GM12864 (cell line): ENCODE measurements at regions not wholly inside any gene's neighbourhood (a gene's known extent, or its start where the extent isn't known, plus 50 kb on each side); places are given as distances from the start of the nearest gene placed in this dataset.

Experiments
- DNase-seq: peaks from one replicate; pipeline ENCODE4 v3.0.0-alpha.2; 2011; ENCODE audit warnings: low read depth
- H3K4me3 ChIP-seq: 2 replicates; pipeline ENCODE4 v1.5.1; 2011; ENCODE audit warnings: mild to moderate bottlenecking, low read depth, low read length, control low read depth
- CTCF ChIP-seq: IDR thresholded peaks from 2 replicates; pipeline ENCODE4 v1.5.1; 2011; ENCODE audit warnings: low read depth, mild to moderate bottlenecking, moderate library complexity, low read length, control low read depth, inconsistent platforms; ENCODE audit errors: missing control alignments

GRCh38 chr10:63077800-63078199 lies 55.3 kb upstream of the NRBF2 start:
- DNase-seq: no peak
- no peak for TF ChIP-seq CTCF
- no peak overlapping the region for H3K4me3 ChIP-seq

- DNase-seq: no peak
- no peak overlapping the region for H3K4me3 ChIP-seq
- no peak for TF ChIP-seq CTCF
These were observed 60.2 kb upstream of the NRBF2 start for GRCh38 chr10:63072951-63073350.

GRCh38 chr10:63071145-63071544 lies 62.0 kb upstream of the NRBF2 start:
- no peak for TF ChIP-seq CTCF
- no peak for DNase-seq
- no peak overlapping the region for H3K4me3 ChIP-seq

- no peak for DNase-seq
- TF ChIP-seq CTCF: no peak
- H3K4me3 ChIP-seq: no peak overlapping the region
These were observed 63.8 kb upstream of the NRBF2 start for GRCh38 chr10:63069318-63069717.

GRCh38 chr10:63068246-63068645 lies 64.9 kb upstream of the NRBF2 start:
- no peak overlapping the region for H3K4me3 ChIP-seq
- TF ChIP-seq CTCF: no peak
- DNase-seq: no peak

- no peak for TF ChIP-seq CTCF
- no peak for DNase-seq
- H3K4me3 ChIP-seq: no peak overlapping the region
These were observed 66.5 kb upstream of the NRBF2 start for GRCh38 chr10:63066606-63067005.

GRCh38 chr10:63064706-63065105 lies 68.4 kb upstream of the NRBF2 start:
- no peak overlapping the region for H3K4me3 ChIP-seq
- no peak for TF ChIP-seq CTCF
- no peak for DNase-seq
